Lower leg skin (tissue), 4 donors: ENCODE measurements at regions not wholly inside any gene's neighbourhood (a gene's known extent, or its start where the extent isn't known, plus 50 kb on each side); places are given as distances from the start of the nearest gene placed in this dataset.

Experiments used
- DNase-seq, 2 donors: peaks; one replicate each; pipeline ENCODE4 v3.0.0-alpha.2; 2019; ENCODE audit warnings: low spot score in 2 of 2
- H3K4me3 ChIP-seq: fragments of 200-600 bp; sonication (generic); 2 replicates; pipeline ENCODE4 v1.5.1; 2017; ENCODE audit warnings: mild to moderate bottlenecking, low read depth; ENCODE audit not compliant: poor library complexity, severe bottlenecking
- POLR2A ChIP-seq, 2 donors: fragments of 450-650 bp; IDR thresholded peaks; one replicate each; pipeline ENCODE4 v1.6.1; 2016 to 2017; ENCODE audit warnings: antibody characterized with exemption in 2 of 2, mild to moderate bottlenecking in 1 of 2, moderate library complexity in 1 of 2
- WGBS, 2 donors: methylation state at CpG; one replicate each; pipeline ENCODE4 v1.1.5; 2018; 5-methylcytosine and 5-hydroxymethylcytosine counted together
- intact Hi-C: fragments of 100-400 bp; cut with DNase I; formaldehyde crosslinking; loops from one replicate; pipeline ENCODE4 v1.15.0; 2023; ENCODE audit warnings: low total_unique reads
- TF ChIP-seq, protein P1 (sequence below), 3 donors: fragments of 450-650 bp; IDR thresholded peaks; one replicate each; pipeline ENCODE4 v1.5.1; 2016; ENCODE audit warnings: antibody characterized with exemption in 3 of 3, mild to moderate bottlenecking in 3 of 3, moderate library complexity in 2 of 3

DNA sequence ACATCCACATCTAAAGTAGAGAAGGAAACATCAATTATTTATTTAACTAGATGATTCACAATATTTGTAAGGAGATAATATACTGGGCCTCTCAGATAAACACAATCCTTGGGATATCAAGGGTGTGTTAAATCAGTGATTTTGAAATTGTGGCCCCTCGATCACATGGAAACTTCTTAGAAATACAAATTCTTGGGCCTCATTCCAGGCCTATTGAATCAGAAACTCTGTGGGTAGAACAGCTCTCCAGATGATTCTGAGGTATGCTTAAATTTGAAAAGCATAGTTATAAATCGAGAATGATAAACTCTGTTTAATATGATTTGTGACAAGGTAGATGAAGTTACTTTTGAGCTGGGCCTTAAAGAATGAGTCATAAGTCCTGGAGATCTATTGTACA, 64.3 kb upstream of the GPR174 start:
- 50 to 64% methylated on average over 2 of the region's 2 CpGs for WGBS, 2 donors

DNA sequence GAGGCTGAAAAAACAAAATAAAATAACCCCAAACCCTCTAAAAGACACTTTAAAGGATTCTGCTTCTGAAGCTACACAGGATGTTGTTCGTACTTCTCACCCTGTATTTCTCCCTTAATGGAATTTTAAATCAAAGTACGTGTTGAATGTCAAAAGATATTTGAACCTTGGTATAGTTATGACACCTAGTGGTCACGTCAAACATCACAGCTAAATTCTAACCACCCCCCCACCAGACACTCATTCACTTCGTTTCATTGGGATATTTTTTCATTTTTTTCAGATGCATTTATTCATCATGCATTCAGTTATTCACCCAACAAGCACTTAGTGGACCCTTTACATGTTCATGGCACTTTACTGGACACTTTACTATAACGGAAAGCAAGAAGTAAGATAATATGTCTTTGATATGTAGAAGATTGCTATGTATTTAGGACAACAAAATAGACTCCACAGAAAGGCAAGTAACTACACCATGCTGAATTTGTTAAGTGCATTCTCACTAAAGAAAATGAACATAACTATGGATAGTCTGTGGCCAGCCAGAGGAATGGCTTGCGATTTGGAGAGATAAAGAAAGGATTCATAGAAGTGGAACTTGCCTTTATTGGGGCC, 62.5 kb upstream of the GPR174 start:
- no peak overlapping the region for H3K4me3 ChIP-seq
- TF ChIP-seq, protein P1, sequence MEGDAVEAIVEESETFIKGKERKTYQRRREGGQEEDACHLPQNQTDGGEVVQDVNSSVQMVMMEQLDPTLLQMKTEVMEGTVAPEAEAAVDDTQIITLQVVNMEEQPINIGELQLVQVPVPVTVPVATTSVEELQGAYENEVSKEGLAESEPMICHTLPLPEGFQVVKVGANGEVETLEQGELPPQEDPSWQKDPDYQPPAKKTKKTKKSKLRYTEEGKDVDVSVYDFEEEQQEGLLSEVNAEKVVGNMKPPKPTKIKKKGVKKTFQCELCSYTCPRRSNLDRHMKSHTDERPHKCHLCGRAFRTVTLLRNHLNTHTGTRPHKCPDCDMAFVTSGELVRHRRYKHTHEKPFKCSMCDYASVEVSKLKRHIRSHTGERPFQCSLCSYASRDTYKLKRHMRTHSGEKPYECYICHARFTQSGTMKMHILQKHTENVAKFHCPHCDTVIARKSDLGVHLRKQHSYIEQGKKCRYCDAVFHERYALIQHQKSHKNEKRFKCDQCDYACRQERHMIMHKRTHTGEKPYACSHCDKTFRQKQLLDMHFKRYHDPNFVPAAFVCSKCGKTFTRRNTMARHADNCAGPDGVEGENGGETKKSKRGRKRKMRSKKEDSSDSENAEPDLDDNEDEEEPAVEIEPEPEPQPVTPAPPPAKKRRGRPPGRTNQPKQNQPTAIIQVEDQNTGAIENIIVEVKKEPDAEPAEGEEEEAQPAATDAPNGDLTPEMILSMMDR (IDR thresholded peaks at IDR 0.05) = no peak
- TF ChIP-seq POLR2A (IDR thresholded peaks at IDR 0.05) = no peak
- peak in 1 of 2 donors; percentile 13 for DNase-seq
- intact Hi-C loops = no loop called here
- 14 to 16% methylated on average over 6 of the region's 6 CpGs for WGBS, 2 donors

More for the DNA sequence above, 64.3 kb upstream of the GPR174 start:
- H3K4me3 ChIP-seq = no peak overlapping the region
- intact Hi-C loops = no loop called here
- TF ChIP-seq POLR2A (IDR thresholded peaks at IDR 0.05) = no peak
- TF ChIP-seq, protein P1 (IDR thresholded peaks at IDR 0.05) = no peak
- no peak for DNase-seq

DNA sequence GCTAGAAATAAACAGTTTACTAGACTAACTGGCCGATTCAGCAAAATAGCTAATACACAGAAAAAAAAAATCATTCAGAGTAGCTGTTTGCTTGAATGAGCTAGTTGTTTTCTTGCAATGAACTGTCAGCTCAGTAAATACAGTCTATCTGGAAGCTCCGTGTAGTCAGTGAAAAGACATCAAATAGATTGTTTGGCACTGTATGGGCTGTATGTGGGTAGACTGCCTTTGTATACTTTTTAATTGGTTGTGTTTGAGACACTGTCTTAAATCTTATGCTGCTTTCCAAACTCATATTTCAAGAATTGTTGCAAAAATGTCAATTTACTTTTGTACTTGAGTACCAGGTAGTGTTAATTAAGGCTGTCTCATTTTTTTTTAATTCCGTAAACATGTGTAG, 61.6 kb upstream of the GPR174 start:
- TF ChIP-seq POLR2A (IDR thresholded peaks at IDR 0.05) = no peak
- TF ChIP-seq, protein P1 (IDR thresholded peaks at IDR 0.05) = no peak
- no peak overlapping the region for H3K4me3 ChIP-seq
- intact Hi-C loops = no loop called here
- no peak for DNase-seq
- WGBS, 2 donors = 62 to 65% methylated on average over 3 of the region's 3 CpGs

DNA sequence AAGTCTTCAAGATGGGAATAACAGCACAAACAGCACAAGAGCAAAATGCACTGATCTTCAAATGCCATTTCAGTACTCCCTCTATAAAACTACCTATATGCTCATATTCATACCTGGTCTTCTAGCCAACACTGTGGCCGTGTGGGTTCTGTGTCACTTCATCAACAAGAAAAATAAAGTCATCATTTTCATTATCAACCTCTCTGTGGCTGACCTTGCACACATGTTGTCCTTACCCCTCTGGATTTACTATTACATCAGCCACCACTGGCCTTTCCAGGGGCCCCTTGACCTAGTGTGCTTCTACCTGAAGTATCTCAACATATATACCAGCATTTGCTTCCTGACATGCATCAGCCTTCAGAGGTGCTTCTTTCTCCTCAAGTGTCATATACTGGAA, 59.6 kb upstream of the GPR174 start:
- WGBS, 2 donors = 39 to 89% methylated on average over 1 of the region's 1 CpG
- TF ChIP-seq, protein P1 (IDR thresholded peaks at IDR 0.05) = no peak
- TF ChIP-seq POLR2A (IDR thresholded peaks at IDR 0.05) = no peak
- no peak overlapping the region for H3K4me3 ChIP-seq
- DNase-seq = no peak
- intact Hi-C loops = no loop called here

DNA sequence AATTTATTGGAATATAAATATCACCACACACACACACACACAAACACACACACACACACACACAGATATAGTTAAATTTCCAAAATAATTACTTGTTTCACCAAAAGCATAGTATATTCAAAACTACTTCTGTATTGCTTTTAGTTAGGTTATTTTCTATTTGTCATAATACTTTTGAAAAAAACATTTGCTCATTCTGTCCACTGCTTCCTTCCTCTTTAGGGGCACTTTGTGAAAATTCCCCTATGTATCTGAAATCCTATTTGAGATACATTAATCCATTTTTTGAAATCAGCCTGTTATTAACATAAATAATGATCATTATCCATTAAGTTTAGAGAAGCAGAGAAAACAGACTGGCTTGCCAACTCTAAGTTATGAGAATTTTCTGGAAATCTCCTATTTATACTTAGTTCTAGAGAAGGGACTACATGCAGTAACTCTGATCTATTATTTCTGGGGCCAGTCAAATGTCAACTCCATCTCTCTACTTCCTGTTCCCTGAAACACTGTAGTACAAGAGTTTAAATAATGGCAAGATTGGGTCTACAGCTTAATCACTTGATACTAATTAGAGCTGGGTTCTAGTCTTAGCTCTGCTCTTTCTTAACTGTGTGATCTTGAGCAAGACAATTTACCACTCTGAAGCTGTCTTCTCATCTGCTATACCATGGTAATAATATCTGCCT, 54.4 kb upstream of the GPR174 start:
- no peak for DNase-seq
- intact Hi-C loops = no loop called here
- H3K4me3 ChIP-seq = no peak overlapping the region
- TF ChIP-seq POLR2A (IDR thresholded peaks at IDR 0.05) = no peak
- TF ChIP-seq, protein P1 (IDR thresholded peaks at IDR 0.05) = no peak
